ENCODE measurements at regions not wholly inside any gene's neighbourhood (a gene's known extent, or its start where the extent isn't known, plus 50 kb on each side); places are given as distances from the start of the nearest gene placed in this dataset.

DNA sequence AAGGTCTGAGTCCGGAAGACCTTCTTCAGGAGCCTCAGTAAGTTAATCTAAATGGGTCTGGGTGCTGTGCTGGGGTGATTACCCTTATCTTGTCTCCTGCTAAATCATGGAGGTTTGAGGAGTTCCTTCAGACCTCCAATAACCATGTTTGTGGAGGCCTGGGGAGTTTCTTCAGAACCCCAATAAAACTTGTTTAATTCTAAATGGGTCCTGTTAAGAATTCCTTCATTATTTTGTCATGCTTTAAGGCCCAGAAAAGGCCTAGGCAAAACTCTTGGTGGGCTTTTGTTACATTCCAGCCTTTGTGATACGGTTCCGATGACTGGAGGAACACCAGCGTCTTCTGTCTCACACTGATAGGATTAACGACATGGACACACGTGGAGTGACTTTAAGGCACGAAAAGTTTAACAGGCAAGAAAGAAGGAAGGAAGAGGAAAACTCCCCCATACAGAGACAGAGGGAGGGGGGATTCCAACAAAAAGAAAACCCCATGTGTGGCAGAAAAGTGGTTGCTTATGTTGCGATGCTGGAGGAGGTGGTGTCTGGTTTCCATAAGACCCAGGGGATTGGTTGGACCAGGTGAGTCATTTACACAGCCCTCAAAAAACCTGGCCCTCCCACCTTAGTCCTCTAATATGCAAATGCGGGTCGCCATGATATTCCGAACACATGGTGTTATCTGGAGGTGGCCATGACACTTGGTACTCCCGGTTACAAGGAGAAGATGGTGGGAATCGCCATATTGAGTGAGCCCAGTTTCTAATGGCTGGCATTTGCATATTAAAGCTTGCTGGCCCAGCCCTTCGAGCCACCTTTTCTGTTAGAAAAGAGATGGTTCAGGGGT, 72.6 kb upstream of the MFGE8 start:
- Histone ChIP-seq H3K27me3 (peaks cover 7% of the 10 kb centered on the region), H3K4me3 (ENCODE audit: low read depth in 1 of 2, low read length in 1 of 2) (no peak overlapping the region), H3K27ac (no peak overlapping the region), H3K36me3 (no peaks in the 10 kb centered on the region), H3K9me3 (no peaks in the 10 kb centered on the region), H3K4me1 (ENCODE audit: control insufficient read depth in 1 of 2, insufficient read depth in 1 of 2, low read depth in 1 of 2, low read length in 1 of 2) (no peaks in the 10 kb centered on the region)
- TF ChIP-seq, protein P1, sequence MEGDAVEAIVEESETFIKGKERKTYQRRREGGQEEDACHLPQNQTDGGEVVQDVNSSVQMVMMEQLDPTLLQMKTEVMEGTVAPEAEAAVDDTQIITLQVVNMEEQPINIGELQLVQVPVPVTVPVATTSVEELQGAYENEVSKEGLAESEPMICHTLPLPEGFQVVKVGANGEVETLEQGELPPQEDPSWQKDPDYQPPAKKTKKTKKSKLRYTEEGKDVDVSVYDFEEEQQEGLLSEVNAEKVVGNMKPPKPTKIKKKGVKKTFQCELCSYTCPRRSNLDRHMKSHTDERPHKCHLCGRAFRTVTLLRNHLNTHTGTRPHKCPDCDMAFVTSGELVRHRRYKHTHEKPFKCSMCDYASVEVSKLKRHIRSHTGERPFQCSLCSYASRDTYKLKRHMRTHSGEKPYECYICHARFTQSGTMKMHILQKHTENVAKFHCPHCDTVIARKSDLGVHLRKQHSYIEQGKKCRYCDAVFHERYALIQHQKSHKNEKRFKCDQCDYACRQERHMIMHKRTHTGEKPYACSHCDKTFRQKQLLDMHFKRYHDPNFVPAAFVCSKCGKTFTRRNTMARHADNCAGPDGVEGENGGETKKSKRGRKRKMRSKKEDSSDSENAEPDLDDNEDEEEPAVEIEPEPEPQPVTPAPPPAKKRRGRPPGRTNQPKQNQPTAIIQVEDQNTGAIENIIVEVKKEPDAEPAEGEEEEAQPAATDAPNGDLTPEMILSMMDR (IDR thresholded peaks at IDR 0.05), result no peak

DNA sequence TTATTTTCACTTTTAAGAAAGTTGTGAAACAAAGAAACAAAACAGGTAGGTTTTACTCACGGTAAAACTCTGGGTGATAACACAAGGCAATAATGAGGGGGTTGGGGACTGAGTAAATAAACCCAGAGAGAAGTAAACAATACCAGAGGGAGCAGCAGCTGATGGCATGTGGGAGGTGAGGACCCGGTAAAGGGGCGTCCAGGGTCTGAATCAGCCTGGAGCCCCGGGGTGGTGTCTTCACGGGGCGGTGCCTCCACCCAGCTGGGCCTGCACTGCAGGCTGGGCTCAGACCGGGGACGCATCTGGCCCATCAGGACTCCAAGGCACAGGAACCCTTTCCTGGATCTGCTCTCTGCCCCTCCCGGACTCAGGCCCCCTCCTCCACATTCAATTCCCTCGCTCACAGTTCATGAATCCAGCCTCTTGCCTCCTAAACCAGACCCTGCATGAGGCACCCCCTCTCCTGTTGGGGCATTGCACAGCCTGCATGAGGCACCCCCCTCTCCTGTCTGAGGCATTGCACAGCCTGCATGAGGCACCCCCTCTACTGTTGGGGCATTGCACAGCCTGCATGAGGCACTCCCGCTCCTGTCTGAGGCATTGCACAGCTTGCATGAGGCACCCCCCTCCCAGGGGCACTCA, 73.9 kb upstream of the MFGE8 start:
- H3K36me3 ChIP-seq, result no peaks in the 10 kb centered on the region
- H3K4me3 ChIP-seq (ENCODE audit: low read depth in 1 of 2, low read length in 1 of 2), result no peak overlapping the region
- H3K4me1 ChIP-seq (ENCODE audit: control insufficient read depth in 1 of 2, insufficient read depth in 1 of 2, low read depth in 1 of 2, low read length in 1 of 2), result no peaks in the 10 kb centered on the region
- H3K27ac ChIP-seq, result no peak overlapping the region
- H3K9me3 ChIP-seq, result no peaks in the 10 kb centered on the region
- TF ChIP-seq, protein P1 (IDR thresholded peaks at IDR 0.05), result no peak
- peaks cover 7% of the 10 kb centered on the region for H3K27me3 ChIP-seq

DNA sequence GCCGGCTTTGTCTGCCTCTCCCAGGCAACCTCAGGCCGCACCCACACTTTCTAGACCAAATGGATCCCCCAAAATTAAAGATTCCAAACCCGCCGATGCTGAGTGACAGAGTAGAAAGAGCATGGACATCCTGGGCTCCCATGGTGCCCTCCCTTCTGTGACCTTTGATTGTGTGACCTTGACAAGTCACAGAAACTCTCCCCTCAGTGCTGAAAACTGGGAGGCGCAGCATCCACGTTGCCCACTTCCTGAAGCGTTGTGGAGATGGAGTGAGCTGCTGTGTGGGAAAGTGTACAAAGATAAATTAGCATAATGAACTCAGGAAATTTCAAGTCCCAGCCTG, 74.4 kb upstream of the MFGE8 start:
- peaks cover 7% of the 10 kb centered on the region for H3K27me3 ChIP-seq
- TF ChIP-seq, protein P1 (IDR thresholded peaks at IDR 0.05), result no peak
- H3K36me3 ChIP-seq, result no peaks in the 10 kb centered on the region
- H3K9me3 ChIP-seq, result no peaks in the 10 kb centered on the region
- no peak overlapping the region for H3K27ac ChIP-seq
- H3K4me1 ChIP-seq (ENCODE audit: control insufficient read depth in 1 of 2, insufficient read depth in 1 of 2, low read depth in 1 of 2, low read length in 1 of 2), result no peaks in the 10 kb centered on the region
- no peak overlapping the region for H3K4me3 ChIP-seq (ENCODE audit: low read depth in 1 of 2, low read length in 1 of 2)

DNA sequence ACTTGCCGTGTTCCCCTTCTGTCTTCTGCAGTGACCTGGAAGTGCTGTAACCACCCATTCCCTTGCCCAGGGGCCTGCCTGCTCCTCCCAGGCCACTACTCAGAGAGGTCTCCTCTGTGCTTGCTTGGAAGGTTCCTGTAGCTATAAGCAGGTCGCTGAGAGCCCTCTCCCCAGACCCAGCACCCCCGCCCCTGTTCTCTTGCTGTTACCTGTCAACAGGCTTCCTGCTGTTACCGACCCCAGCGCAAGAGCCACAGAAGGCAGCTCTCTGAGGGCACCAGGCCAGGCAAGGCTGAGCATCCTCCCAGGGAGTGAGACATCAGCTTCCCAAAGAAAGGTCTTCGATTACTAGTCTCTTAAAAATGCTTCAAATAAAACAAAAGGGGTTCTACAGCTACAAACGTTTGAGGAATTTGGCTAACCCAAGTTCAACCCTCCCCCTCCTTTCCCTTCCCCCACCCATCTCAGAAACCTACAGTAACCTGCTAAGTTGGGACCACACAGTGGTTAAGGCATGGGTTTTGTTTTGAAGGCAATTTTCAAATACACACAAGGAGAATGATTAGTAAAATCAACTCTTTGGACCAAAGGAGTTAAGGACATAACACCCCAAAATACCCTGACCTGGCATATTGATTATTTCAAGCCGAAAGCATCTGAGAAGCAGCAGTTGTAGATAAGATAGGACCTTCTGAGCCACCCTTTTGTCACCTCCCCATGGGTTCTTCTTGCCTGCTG, 74.9 kb upstream of the MFGE8 start:
- Histone ChIP-seq H3K9me3 (no peaks in the 10 kb centered on the region), H3K27ac (no peak overlapping the region), H3K4me3 (ENCODE audit: low read depth in 1 of 2, low read length in 1 of 2) (no peak overlapping the region), H3K4me1 (ENCODE audit: control insufficient read depth in 1 of 2, insufficient read depth in 1 of 2, low read depth in 1 of 2, low read length in 1 of 2) (no peaks in the 10 kb centered on the region), H3K27me3 (peaks cover 7% of the 10 kb centered on the region), H3K36me3 (no peaks in the 10 kb centered on the region)
- TF ChIP-seq, protein P1 (IDR thresholded peaks at IDR 0.05), result no peak

DNA sequence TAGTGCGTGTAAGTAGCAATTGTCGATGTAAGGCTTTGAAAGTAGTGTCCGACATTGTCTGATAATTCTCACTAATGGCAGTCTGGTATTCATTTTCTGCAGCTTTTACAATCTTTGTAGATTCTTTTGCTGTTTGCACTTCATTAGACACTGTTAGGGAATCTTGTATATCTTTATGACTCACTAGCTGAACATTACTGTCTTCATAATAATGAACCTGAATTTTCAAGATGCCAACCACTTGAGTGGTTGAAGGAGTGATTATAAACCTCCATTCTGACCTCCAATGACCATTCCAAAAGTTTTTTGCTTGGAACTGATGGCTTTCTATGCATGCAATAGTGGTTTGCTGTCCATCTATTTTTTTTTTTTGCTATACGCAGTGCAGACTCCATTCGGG, 76.4 kb upstream of the MFGE8 start:
- H3K27me3 ChIP-seq, result peaks cover 7% of the 10 kb centered on the region
- H3K36me3 ChIP-seq, result no peaks in the 10 kb centered on the region
- no peak overlapping the region for H3K27ac ChIP-seq
- no peaks in the 10 kb centered on the region for H3K4me1 ChIP-seq (ENCODE audit: control insufficient read depth in 1 of 2, insufficient read depth in 1 of 2, low read depth in 1 of 2, low read length in 1 of 2)
- no peaks in the 10 kb centered on the region for H3K9me3 ChIP-seq
- no peak overlapping the region for H3K4me3 ChIP-seq (ENCODE audit: low read depth in 1 of 2, low read length in 1 of 2)
- TF ChIP-seq, protein P1 (IDR thresholded peaks at IDR 0.05), result no peak
